Posterior cingulate gyrus (tissue), 11 donors: ENCODE measurements at regions not wholly inside any gene's neighbourhood (a gene's known extent, or its start where the extent isn't known, plus 50 kb on each side); places are given as distances from the start of the nearest gene placed in this dataset.
A peak's percentile ranks its signal among the peaks of the same experiment; 100 is the strongest.

Experiments
- DNase-seq, 10 donors: peaks; one replicate each; pipeline versions ENCODE4 v3.0.0 to v3.0.0-alpha.2; 2020 to 2021; ENCODE audit warnings: mixed read lengths in 3 of 10
- intact Hi-C: fragments of 100-400 bp; cut with DNase I; formaldehyde crosslinking; loops from one replicate; pipeline ENCODE4 v1.15.1; 2023

DNA sequence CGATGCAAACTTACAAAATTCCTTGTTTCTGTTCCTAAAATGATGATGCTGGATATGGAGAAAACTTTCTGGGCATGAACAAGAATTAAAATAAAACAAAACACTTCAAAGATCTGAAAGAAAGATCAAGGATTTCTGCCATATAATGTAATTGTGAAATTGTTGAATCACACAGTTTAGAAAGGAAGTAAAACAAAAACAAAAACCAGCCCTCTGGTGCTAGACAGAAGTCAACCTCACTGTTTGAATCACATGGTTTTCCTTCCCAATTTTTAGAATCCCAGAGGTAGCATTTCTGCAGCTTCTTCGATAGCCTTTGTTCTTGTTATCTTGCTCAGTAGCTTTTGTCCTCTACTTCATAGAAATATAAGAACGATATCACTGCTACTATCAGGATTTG is 118.2 kb upstream of the ARGLU1 start:
- no peak for DNase-seq
- intact Hi-C loops, result loop anchor here (5.0 kb wide), 1 partner anchor 231 kb away; no protein-coding TSS in a partner anchor

DNA sequence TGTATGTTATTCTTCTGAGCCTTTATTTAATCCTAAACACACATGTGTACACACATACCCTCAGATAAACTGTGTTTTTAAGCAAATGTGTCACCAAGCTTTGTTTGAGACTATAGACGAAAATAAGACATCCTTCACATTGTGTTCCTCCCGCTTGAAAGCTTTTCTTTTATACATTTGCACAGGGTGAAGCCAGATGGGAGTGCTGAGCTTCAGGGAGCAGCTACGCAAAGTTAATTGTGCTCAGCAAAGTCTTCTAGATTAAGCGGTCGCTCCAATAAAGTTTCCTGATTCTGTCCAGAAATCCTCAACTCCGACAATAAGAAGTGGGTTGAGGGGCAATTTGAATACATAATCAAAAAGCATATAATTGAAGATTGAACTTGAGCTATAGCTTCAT is 117.2 kb upstream of the ARGLU1 start:
- no peak for DNase-seq
- intact Hi-C loops, result loop anchor here (5.0 kb wide), 1 partner anchor 232 kb away; no protein-coding TSS in a partner anchor

DNA sequence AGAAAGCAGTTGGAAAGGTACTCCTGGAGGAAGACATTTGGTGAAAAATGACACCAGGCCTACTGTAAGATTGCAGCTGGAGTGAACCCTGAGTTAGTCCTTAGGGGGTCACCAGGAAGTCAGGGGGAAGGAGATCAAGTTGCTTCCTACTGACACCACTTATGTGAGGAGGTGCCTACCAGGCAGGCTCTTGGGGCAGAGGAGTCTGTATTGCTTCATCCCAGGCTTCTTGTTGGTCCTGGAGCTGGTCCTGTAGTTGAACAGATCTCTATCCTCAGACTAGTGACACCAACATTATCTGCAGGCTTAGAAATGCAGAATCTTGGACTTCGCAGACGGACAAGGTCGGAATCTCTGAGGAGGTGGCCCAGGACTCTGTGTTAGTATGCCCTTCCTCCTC is 116.0 kb upstream of the ARGLU1 start:
- intact Hi-C loops, result no loop called here
- DNase-seq, result no peak

DNA sequence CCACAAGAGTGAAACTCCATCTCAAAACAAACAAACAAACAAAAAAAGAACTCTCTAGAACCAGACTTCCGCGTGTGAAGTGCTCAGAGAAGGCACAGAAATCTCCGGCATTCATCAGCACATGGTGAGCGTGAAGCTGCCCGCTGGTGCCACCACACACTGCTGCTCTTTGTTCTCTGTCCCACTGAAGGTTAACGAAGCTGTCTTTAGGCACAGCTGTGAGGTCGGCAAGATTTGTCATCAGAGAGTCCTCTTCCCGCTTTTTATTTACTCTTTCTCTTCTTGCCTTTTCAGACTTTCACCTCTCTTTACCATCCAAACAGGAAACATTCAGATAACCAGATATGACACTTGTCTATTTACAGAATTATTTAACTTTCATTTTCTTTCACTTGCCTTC is 115.2 kb upstream of the ARGLU1 start:
- intact Hi-C loops, result no loop called here
- peak in 2 of 10 donors; percentile 38 to 65 for DNase-seq

DNA sequence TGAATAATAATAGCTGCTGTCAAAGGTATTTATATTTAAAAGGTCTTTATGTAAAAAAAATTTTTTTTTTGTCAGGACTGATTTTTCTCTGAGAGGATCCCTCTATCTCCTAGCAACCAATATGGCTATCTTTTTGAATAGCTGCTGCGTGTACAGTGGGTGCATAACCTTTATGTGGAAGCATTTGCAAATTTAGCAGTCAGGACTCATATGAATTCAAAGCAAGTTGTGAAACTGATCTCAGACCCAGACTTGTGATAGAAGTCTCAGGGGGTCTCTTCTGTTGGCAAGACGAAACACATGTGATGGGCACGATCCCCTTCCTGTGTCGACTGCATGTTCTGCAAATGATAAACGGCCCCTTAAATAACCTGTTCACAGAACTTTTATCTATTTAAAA is 114.1 kb upstream of the ARGLU1 start:
- intact Hi-C loops, result no loop called here
- no peak for DNase-seq

DNA sequence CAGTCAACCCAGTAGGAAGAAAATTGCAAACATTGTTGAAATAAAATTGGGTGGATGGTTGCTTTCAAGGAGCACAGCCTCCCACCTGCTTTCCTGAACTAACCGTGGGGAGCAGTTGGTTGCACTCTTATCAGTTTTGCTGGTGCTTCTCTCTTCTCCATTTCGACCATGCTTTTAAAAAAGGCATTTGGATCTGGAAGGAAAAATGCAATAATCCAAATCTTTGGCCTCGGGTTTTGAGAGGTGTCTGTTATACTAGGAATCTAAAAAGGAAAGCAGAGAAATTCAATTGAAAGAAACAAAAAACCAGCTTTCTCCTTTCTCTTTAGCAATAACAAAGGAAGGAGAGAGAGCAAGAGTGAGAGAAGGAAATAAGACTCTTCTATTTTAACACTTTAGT is 113.6 kb upstream of the ARGLU1 start:
- intact Hi-C loops, result no loop called here
- DNase-seq, result no peak

DNA sequence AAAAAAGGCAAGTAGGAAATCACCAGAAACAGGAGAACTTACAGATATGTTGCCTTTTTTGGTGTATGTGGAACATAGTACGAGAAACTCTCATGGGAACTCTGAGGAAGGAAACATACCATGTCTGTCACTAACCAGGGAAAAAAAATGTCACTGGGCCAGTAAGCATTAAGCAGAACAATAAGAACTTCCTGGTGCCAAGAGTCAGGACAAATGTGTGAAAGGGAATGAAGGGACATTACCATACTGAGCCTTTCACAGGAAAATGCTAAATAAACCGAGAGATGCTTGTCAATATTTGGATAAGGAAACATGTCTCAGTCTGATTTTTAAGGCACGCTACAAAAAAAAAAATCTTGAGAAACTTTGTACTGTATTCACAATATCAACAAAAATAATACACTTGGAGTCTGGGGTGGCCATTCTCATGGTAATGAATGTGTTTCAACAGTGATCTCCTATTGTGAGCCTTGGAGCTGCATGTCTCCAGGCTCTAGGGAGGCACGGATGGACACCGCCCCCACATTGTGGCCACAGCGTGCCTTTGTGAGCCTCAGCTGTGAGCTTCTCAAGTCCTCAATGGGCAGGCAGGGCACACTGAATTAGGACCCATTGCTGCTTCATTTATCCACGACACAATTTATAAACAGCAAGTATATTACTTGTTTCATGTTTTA is 113.0 kb upstream of the ARGLU1 start:
- intact Hi-C loops, result no loop called here
- DNase-seq, result peak in 8 of 10 donors; percentile 26 to 92 (median 49)

DNA sequence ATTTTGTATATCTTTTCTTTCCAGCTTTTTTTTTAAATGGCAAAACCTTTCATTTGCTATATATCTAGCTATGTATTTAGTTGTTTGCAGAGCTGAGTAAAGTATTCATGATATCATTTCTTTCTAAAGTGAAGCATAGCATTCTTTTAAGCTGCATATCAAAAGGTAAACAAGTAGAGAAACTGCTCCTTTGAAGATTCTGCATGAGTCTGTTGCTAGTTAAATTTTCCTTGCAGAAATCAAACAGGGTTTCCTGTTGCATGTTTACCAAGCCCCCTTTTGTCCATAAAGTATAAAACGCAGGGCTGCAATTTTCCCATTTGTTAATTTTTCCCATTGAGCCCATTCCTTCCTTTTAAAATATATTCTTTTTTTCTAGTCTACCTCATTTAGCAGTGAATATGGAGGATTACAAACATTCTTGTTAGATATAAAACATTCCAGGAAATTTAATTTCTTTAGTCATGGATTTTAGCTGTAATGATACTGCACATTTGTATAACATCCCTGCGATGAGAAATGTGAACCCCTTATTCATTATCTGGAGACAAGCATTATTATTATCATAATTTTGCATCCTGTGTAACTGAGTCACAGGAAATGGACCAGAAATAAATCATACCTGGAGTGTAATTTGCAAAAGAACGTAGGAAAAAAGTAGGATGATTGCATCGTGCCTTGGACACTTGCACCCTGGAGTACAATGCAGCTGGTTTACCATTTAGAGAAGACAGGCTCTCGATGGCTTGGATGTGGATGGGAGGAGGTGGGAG is 110.9 kb upstream of the ARGLU1 start:
- intact Hi-C loops, result no loop called here
- no peak for DNase-seq

DNA sequence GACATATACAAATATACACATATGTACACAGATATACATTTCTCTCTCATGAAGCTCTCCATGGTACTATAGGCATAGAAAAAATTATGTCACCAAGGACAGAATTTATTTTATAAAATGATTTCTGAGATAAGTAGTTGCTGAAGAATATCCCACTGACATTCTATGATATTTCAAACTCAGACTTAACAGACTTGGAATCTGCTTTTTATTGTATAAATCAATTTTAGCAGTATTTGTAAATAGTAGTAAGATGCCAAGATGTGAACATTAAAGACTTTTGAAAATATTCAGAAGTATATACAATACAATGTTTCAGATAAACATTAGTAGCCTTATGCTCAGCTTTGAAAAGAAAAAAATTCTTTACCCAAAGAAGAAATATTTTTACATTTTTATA is 107.4 kb upstream of the ARGLU1 start:
- intact Hi-C loops, result no loop called here
- DNase-seq, result no peak

DNA sequence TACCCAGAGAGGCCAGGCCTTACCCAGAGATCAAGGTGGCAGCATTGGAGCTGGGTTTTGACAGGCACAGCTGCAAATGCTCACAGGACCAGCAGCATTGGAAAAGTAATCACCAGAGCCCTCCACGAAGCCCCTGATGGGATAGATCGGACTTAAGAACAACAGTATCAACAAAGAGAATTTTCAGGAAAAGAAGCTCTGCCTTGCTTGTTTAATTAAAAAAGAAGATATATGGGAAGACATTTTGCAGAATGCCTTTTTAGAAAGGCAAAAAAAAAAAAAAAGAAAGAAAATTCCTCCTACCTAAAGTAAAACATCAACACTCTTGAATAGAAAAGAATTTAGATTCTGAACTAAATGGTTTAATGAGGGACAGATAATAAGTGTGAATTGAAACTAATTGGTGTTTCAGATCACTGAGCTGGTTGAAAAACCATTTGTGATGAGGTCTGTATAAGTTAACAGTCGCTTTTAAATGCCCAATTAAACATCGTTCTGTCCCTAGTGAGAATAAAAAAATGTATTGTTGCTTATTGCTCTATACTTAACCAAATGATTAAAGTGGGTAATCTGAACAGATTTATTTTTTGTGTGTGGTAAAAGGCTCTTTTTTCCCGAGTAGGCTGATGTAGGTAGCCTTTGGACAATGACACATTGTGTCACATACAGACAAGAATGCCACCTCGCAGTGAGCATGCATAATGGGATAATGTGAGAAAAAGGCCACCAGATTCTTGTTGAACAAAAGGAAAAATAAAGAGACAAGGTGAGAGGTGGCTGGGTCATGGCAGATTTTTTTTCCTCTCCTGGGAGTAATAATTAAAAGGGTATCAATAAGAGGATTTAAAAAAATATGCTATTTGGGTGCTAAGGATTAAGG is 93.0 kb upstream of the ARGLU1 start:
- intact Hi-C loops, result no loop called here

DNA sequence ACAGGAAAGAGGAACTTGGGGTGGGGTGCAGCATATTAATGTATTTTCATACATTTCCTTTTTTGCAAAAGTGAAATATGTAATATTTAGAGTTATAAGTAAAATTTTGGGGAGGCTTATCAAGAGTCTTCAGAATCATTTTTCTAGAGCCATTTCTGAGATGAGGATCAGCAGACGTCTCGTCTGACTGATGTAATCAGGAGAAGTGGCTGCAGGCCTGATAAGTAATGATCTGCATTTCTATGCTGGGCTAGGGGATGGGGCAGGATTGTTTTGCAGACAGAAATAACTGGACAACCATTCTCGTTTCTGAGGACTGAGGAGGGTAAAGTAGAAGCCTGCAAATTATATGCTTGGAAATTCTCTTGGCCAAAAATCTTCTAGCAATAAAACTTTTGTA is 89.2 kb upstream of the ARGLU1 start:
- no peak for DNase-seq

More for the DNA sequence above, 93.0 kb upstream of the ARGLU1 start:
- DNase-seq, result no peak

DNA sequence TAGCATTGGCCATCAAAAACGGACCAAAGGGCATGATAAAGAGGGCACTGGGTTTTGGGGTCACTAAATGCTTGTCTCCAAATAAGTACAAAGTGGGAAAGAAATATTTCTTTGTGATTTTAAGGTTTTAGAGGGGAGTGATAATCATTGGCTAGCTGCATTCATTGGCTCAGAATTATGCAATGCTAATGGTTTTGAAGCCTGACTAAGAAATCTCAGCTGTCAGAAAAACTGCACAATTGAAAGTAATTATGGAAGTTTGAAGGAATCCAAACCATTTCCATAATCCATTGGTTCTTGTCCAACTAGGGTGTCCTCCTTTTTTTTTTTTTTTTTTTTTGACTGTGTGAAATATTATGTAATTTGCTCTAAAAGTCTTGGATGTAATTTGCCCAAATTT is 88.2 kb upstream of the ARGLU1 start:
- DNase-seq, result no peak

More for the DNA sequence above, 89.2 kb upstream of the ARGLU1 start:
- intact Hi-C loops, result no loop called here

DNA sequence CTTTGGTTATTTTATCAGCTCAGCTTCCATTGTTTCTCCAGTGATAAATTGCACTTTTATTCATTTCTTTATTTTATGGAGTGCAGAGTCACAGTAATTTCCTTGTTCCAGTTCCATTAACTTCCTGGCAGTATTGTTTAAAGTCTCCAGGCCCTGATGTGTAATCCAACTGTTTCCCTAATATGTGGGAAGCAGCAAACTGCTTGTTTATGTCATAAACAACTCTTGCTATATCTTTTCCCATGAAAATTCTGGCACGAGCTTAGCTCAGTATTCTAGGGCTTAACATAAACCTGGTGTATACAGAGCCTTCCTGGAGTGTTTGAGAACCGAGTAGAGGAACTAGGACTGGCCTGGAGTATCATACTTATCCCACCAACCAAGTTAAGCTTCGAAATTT is 83.5 kb upstream of the ARGLU1 start:
- DNase-seq, result no peak
- intact Hi-C loops, result no loop called here

More for the DNA sequence above, 88.2 kb upstream of the ARGLU1 start:
- intact Hi-C loops, result no loop called here

DNA sequence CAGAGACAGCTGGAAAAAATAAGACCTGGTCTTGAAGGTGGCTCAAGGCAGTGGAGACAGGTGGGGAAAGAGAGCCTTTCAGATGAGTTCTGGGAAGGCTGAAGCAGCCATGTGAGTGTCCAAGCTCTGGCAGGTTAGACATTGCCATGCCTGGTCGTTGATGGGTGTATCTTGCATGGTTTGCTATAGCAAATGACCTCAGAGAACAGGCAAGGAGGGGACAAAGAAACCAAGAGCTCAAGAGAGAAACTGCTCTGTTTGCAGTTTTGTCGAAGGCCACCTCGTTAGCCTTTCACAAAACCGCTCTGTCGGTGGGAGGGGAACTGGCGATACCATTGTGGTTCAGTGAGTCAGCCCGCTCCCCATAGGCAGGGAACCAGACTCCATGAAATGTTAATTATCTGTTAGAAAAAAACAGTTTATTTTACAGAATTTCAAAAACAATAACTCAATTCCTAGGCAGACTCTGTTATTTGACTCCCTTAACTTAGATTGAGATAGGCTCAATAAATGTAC is 82.8 kb upstream of the ARGLU1 start:
- DNase-seq, result no peak
- intact Hi-C loops, result no loop called here

DNA sequence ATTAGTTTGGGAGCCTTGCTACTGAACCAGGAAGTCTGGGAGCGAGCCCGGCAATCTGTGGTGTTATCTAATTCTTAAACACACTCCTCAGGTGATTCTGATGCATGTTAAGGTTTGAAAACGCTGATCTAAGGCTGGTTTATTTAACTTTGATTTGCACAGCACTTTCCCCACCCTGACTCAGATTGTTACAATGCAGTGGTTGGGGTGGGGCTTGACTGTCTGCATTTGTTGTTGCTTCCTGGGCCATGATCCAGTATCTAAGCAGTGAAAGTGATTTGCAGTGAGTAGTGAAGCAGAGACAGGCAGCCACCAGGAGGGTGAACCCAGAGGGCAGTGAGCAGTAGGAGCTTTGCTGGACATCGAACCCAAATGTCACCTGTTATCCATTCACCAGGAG is 81.6 kb upstream of the ARGLU1 start:
- DNase-seq, result no peak
- intact Hi-C loops, result no loop called here

DNA sequence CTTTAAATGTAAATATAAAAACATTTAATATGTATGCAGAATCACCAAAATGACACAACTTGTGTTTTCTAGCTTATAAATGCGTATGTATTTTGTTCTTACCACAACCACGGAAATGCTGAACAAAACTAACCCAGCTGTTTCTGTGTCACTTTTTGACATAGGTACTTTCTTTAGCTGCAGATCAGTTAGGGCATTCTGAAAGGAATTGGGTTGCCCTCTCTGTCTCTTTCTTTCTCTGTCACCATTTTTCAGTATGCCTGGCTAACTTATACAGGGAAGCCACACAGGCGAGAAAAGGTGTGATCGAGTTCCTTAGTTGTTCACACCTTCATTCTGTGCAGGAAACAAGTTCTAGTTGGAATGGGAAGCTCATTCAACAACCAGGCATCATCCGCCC is 72.6 kb upstream of the ARGLU1 start:
- intact Hi-C loops, result no loop called here
- DNase-seq, result no peak

DNA sequence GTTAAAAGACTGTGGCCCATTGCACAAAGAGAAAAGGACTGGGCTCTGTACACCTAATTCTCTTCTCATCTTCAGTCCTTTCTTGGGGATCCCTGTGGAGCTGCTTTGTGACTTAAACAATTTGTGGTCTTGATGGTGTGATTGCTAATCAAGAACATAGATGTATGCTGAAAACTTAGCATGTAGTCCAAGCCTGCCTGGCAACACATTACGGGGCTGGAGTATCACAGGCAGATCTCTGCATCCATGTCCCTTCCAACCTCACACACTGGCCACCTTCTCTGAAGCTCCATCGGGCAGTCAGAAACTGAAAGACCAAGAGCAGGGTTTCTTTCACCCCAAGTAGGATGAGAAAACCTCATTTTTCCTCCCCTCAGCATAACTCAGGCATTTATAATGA is 69.6 kb upstream of the ARGLU1 start:
- intact Hi-C loops, result no loop called here
- no peak for DNase-seq

DNA sequence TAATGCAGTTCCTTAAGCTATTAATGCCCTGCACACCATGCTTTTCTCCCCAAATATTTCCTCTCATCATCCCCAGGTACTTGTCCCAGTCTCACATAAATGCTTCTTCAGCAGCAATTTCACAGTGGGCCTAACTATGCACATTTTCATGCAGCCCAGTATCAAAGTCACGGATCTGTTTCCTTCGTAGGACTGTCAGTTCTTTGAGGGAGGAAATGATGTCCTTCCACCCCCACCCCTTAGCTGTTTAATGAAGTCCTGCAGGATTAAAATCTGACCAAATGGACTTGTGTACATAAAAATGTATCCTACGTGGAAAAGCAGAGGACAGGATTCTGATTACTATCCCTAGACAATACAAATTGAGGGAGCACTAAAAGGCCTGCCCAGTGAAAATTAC is 68.6 kb upstream of the ARGLU1 start:
- no peak for DNase-seq
- intact Hi-C loops, result no loop called here

DNA sequence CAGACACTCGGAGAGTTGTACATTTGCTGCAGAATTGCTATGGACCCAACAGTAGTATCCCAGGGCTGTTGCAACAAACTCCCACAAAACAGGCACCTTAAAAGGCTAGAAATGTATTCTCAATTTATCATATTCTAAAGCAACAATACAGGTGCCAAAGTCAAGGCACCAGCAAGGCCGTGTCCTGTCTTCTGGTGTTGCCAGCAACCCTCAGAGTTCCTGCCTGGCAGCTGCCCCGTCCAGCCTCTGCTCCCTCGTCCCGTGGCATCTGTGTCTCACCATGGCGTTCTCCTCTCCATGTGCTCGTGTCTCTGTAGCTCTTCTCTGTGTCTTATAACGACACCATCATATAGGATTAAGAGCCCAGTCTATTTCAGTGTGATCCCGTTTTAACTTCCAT is 67.7 kb upstream of the ARGLU1 start:
- no peak for DNase-seq
- intact Hi-C loops, result no loop called here

DNA sequence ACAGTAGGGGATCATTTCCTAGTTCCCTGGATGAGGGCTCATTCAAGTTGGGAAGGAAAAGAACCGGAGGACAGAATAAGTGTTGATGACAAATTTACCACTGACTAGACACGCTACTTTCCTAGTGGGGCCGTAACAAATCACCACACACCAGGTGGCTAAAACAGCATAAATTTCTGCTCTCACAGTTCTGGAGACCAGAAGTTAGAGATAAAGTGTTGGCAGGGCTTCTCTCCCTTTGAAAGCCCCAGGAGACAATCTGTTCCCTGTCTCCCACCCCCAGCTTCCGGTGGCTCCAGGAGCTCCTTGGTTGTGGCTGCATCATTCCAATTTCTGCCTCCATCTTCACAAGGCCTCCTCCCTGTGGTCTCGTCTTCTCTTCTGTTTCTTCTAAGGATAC is 65.4 kb upstream of the ARGLU1 start:
- DNase-seq, result peak in 3 of 10 donors; percentile 19 to 83 (median 75)
- intact Hi-C loops, result no loop called here

DNA sequence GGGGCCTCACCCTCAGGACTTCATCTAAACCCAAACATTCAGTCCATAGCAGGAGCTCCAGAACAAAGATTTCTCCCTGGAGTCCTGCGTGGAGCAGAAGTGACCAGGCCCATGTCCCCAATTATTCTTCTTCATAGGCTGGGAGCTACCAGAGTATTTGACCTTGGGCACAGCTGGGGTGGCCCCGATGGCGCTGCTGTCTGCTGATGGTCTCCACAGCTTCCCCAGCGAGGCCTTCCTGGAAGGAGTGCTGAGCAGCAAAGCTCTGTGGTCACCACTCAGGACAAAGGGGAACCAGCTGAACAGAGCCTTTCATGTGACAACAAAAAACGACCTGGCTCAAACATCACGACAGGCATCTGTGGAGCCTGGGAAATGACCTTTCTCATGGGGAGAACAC is 62.7 kb upstream of the ARGLU1 start:
- intact Hi-C loops, result no loop called here

More for the DNA sequence above, 62.7 kb upstream of the ARGLU1 start:
- DNase-seq, result no peak
